Mucosa of gallbladder (tissue), 1 donor: ENCODE measurements at regions not wholly inside any gene's neighbourhood (a gene's known extent, or its start where the extent isn't known, plus 50 kb on each side); places are given as distances from the start of the nearest gene placed in this dataset.
"Not testable (repeated sequence)": the region's sequence is repeated elsewhere in the genome, so short reads cannot be mapped to it uniquely, and the experiment has no call there.

Experiments
- DNase-seq: peaks from one replicate; pipeline ENCODE4 v3.0.0-alpha.2; 2020; ENCODE audit warnings: low spot score
- donor health status: DM: no; HTN: no; CAD: no.

- DNase-seq = no peak
These were observed 341.7 kb upstream of the FAT1 start for GRCh38 chr4:187065396-187065795.

GRCh38 chr4:187065806-187066205, 342.1 kb upstream of the FAT1 start:
- DNase-seq = no peak

- no peak for DNase-seq
These were observed 345.7 kb upstream of the FAT1 start for GRCh38 chr4:187069398-187069797.

- DNase-seq = no peak
These were observed 346.5 kb upstream of the FAT1 start for GRCh38 chr4:187070158-187070557.

- DNase-seq = no peak
These were observed 347.1 kb upstream of the FAT1 start for GRCh38 chr4:187070740-187071139.

GRCh38 chr4:187071946-187072600, 348.4 kb upstream of the FAT1 start:
- no peak for DNase-seq

- no peak for DNase-seq
These were observed 350.2 kb upstream of the FAT1 start for GRCh38 chr4:187073820-187074219.

GRCh38 chr4:187075514-187075913, 351.9 kb upstream of the FAT1 start:
- no peak for DNase-seq

- no peak for DNase-seq
These were observed 354.2 kb upstream of the FAT1 start for GRCh38 chr4:187077744-187078401.

- no peak for DNase-seq
These were observed 361.0 kb upstream of the FAT1 start for GRCh38 chr4:187084701-187085100.

GRCh38 chr4:187085339-187085738, 361.7 kb upstream of the FAT1 start:
- no peak for DNase-seq

- DNase-seq = no peak
These were observed 362.5 kb upstream of the FAT1 start for GRCh38 chr4:187086151-187086550.

GRCh38 chr4:187088070-187088799, 364.6 kb upstream of the FAT1 start:
- no peak for DNase-seq

GRCh38 chr4:187090401-187090800, 366.7 kb upstream of the FAT1 start:
- DNase-seq = no peak

- not testable (repeated sequence) for DNase-seq
These were observed 367.2 kb upstream of the FAT1 start for GRCh38 chr4:187090832-187091231.

- DNase-seq = no peak
These were observed 370.5 kb upstream of the FAT1 start for GRCh38 chr4:187094144-187094543.

- no peak for DNase-seq
These were observed 374.8 kb upstream of the FAT1 start for GRCh38 chr4:187098429-187098828.

GRCh38 chr4:187103351-187103750, 379.7 kb upstream of the FAT1 start:
- DNase-seq = no peak

GRCh38 chr4:187108845-187109244, 385.2 kb upstream of the FAT1 start:
- DNase-seq = no peak

- DNase-seq = no peak
These were observed 386.0 kb upstream of the FAT1 start for GRCh38 chr4:187109636-187110035.

GRCh38 chr4:187118166-187118565, 394.5 kb upstream of the FAT1 start:
- DNase-seq = no peak

GRCh38 chr4:187118602-187119120, 395.0 kb upstream of the FAT1 start:
- DNase-seq = no peak

- no peak for DNase-seq
These were observed 400.7 kb upstream of the FAT1 start for GRCh38 chr4:187124331-187124730.
